ENCODE measurements at regions not wholly inside any gene's neighbourhood (a gene's known extent, or its start where the extent isn't known, plus 50 kb on each side); places are given as distances from the start of the nearest gene placed in this dataset.
A peak's percentile ranks its signal among the peaks of the same experiment; 100 is the strongest.

DNA sequence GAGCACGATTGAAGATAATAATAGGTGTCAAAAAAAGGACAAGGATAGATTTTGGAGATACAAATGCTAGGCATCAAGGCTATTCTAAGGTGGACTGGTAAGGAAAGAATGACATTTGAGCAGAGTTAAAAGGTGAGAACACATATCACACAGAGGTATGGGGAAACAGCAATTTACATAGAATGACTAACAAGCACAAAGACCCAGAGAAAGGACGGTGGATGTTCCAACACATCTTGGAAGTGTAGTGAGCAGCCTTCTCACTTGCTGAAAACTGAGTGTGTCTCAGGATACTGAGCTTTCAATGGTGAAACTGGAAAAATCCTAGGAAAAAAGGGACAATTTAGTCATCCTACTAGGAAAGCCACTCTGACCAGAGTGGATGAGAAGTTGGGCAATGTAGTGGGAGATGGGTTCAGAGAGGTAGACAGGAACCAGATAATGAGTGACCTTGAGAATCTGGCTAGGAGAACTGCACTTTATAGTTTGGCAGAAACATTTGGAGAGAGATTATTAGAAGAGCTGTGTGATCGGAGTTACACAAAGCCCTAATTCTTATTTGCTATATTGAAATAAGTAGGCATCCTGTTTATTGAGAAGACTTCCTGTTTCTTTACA, 706.0 kb downstream of the KCNA4 start:
- DNase-seq (ENCODE audit: low spot score): no peak

GRCh38 chr11:29309992-29310391, 706.8 kb downstream of the KCNA4 start:
- DNase-seq (ENCODE audit: low spot score): no peak

DNA sequence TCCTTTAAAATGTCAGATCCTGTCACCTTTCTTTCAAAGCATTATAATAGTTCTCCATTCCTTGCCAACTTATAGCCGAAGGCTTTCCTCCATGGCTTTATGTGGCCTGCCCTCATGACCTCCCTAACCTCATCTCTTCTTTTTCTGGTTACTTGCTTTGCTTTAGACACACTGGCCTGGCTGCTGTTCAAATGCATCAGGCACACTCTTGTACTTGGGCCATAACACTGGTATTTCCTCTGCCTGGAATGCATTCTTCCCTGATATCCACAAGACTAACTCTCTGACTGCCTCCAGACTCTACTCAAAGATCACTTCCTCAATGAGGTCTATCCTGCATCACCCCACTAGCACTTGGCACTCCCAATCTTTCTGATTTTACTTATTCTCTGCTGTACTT, 710.3 kb downstream of the KCNA4 start:
- no peak for DNase-seq (ENCODE audit: low spot score)

DNA sequence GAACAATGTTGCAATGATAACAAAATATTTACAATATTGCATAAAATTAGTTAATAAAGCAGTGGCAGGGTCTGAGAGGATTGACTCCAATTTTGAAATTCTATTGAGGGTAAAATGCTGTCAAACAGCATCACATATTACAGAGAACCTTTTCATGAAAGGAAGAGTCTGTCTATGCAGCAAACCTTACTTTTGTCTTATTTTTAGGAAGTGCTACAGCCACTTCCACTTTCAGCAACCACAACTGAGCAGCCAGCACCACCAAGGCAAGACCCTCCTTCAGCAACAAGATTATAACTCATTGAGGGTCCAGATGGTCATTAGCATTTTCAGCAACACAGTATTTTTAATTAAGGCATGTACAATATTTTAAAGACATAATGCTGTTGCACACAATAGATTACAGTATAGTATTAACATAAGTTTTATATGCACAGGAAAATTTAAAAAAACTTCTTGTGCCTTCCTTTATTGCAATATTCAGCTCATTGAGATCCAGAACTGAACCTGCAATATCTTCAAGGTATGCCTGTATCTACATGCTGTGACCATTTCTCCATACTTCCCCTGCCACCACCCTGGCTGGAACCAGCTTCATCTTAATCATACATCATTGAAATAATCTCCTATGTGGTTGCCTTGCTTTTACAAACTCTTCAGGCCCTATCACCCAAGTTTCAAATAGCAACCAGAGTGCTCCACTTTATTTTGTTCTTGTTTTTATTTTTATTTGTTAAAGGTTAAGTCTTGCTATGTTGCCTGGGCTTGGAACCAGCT, 711.2 kb downstream of the KCNA4 start:
- no peak for DNase-seq (ENCODE audit: low spot score)

- DNase-seq (ENCODE audit: low spot score): no peak
These were observed 716.4 kb downstream of the KCNA4 start for GRCh38 chr11:29300420-29300819.

- DNase-seq (ENCODE audit: low spot score): no peak
These were observed 720.1 kb downstream of the KCNA4 start for GRCh38 chr11:29296680-29297079.

GRCh38 chr11:29293825-29294224, 723.0 kb downstream of the KCNA4 start:
- DNase-seq (ENCODE audit: low spot score): peak; percentile 29

DNA sequence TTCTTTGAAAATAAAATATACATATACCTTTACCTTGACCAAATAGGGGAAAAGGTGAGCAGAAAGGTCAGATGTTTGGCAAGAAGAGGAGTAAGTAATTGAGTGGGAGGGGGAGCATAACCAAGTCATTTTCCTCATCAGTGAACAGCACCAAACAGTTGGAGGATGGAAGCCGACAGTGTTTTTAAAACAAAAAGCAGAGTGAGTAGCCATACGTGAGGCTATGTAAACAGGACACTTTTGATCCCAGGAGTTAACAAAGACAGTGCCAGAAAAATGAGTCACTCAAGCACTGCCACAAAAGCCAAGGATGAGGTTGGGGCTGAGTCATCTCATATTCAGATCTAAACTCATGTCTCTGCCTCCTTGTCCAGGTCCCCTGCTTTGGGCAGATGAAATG, 734.7 kb downstream of the KCNA4 start:
- no peak for DNase-seq (ENCODE audit: low spot score)

DNA sequence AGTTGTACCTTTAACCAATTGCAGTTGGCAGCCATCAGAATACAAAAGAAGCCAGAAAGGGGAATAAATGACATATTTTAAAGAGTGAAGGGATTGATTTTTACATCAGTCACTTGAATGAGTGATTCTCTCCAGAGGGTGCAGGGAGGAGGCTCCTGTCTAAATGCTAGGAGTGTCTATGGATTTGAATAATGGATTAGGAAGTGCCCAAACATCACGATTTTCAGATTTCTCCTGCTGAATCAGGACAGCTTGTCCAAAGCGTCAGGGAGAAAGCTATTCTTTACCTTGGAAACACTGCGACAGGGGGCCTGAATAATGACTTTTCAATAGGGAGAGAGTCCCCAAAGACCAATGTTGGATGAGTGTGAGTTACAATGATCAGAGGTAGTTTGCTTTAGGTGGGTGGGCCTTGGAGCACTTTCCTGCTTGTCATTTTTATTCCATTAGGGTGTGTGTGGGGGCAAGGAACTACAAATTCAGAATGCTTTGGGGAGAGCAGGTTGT, 735.5 kb downstream of the KCNA4 start:
- no peak for DNase-seq (ENCODE audit: low spot score)

GRCh38 chr11:29280452-29280851, 736.4 kb downstream of the KCNA4 start:
- no peak for DNase-seq (ENCODE audit: low spot score)

- no peak for DNase-seq (ENCODE audit: low spot score)
These were observed 737.1 kb downstream of the KCNA4 start for GRCh38 chr11:29279716-29280115.

DNA sequence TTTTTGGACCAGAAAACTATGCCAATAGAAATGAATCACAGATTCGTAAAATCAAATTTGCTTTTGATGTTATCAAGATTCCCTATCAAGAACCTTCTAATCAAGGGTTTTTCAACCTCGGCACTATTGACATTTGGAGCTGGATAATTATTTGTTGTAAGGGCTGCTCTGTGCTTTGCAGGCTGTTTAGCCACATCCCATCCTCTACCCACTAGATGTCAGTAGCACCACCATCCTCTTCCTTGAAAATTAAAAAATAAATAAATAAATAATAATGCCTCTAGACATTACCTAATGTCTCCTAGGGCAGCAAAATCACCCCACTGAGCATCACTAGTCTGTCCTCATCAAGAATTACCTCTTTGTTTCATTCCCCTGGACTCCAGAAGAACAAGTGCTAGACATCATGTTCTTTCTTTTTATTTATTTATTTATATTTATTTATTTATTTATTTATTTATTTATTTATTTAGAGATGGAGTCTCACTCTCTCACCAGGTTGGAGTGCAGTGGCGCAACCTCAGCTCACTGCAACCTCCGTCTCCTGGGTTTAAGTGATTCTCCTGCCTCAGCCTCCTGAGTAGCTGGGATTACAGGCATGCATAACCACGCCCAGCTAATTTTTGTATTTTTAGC, 744.7 kb downstream of the KCNA4 start:
- no peak for DNase-seq (ENCODE audit: low spot score)

- no peak for DNase-seq (ENCODE audit: low spot score)
These were observed 745.2 kb downstream of the KCNA4 start for GRCh38 chr11:29271616-29272015.

- DNase-seq (ENCODE audit: low spot score): no peak
These were observed 748.1 kb downstream of the KCNA4 start for GRCh38 chr11:29268733-29269132.

DNA sequence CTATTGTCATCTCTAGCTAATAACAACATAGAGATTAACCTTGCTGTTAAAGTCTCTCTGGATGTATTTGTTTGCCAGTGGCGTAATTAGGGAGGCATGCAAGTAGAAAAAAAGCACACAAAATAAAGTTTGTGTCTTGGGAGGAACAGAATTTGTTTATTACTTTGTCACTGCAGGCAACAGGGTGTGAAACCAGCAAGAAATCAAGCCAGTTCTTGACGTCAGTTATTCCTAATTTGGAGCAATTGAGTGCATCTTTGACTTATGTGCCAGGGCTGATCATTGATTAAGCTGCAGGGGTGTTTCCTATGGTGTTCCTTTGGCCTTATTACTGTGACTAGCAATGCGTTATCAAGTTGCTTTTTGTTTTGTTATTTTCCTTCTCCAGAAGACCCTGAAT, 751.0 kb downstream of the KCNA4 start:
- DNase-seq (ENCODE audit: low spot score): no peak

GRCh38 chr11:29265381-29265780, 751.4 kb downstream of the KCNA4 start:
- no peak for DNase-seq (ENCODE audit: low spot score)

DNA sequence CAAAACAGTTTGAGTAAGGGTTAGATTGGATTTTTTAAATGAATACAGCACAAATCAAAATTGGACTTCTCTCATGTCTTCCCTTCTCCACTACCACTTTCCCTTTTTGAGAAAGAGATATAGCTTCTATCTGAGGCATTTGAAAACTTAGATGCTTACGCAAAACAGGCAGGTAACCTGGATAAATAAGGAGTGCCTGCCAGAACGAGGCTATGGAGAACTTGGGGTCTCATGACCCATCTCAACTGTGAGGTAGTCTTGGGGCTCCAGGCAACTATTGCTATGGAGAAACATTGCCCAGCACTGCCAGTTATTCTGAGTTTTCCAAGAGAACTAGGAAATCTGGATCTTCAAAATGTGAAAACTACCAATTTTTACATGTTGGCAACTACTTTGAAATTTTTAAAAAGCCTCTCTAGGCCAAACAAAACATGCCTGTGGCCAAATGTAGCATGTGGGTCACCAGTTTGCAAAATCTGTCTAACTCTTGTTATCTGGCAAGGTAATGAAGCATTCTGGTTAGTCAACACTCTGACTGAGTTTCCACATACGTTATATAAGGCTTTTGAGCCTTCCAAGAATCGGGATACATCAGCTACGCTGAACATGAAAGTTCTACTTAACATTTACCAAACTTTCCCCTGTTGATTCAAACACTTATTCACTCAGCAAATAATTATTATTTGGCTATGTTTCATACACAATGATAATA, 752.7 kb downstream of the KCNA4 start:
- DNase-seq (ENCODE audit: low spot score): peak; percentile 22

- no peak for DNase-seq (ENCODE audit: low spot score)
These were observed 755.0 kb downstream of the KCNA4 start for GRCh38 chr11:29261831-29262230.

GRCh38 chr11:29260939-29261705, 755.7 kb downstream of the KCNA4 start:
- no peak for DNase-seq (ENCODE audit: low spot score)

DNA sequence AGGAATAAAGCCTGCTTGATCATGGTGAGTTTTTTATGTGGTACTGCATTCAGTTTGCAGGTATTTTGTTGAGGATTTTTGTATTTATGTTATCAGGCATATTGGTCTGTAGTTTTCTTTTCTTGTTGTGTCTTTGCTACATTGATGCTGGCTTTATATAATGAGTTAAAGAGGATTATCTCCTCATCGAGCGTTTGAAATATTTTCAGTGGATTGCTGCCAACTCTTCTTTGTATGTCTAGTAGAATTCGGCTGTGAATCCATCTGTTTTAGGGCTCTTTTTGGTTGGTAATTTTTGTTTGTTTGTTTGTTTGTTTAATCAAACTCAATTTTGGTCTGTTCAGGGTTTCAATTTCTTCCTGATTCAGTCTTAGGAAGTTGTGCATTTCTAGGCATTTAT, 758.4 kb downstream of the KCNA4 start:
- no peak for DNase-seq (ENCODE audit: low spot score)

GRCh38 chr11:29256580-29256979, 760.2 kb downstream of the KCNA4 start:
- no peak for DNase-seq (ENCODE audit: low spot score)

DNA sequence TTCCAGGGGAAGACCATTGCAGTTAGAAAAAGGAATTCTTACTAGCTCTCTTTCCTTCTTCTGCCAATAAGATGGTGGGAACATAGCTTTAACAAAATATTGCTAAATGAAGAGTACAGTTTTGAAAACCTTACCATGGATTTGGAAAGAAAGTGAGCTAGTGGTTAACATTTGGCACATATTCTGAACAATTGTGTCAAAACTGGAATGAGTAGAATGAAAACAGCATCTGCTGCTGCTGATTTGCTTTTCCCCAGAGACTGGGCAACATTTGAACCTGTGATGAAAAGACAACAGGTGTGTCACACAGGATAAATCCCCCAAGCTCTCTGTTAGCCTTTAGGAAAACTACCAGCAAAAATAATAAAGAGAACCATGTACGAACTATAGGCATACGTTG, 761.4 kb downstream of the KCNA4 start:
- DNase-seq (ENCODE audit: low spot score): no peak

Measured in Ammon's horn (tissue), 1 donor.